Islet precursor cell (in vitro differentiated cells): ENCODE measurements at regions not wholly inside any gene's neighbourhood (a gene's known extent, or its start where the extent isn't known, plus 50 kb on each side); places are given as distances from the start of the nearest gene placed in this dataset.
A peak's percentile ranks its signal among the peaks of the same experiment; 100 is the strongest.

Experiments used
- DNase-seq: peaks from one replicate; pipeline ENCODE4 v3.0.0-alpha.2; 2018

GRCh38 chr9:20291201-20291600 lies 331.1 kb downstream of the MLLT3 start:
- no peak for DNase-seq

- DNase-seq = no peak
These were observed 332.0 kb downstream of the MLLT3 start for GRCh38 chr9:20290257-20290656.

GRCh38 chr9:20289423-20290010 lies 332.8 kb downstream of the MLLT3 start:
- DNase-seq = no peak

GRCh38 chr9:20286969-20287368 lies 335.3 kb downstream of the MLLT3 start:
- DNase-seq = no peak

GRCh38 chr9:20286154-20286700 lies 336.1 kb downstream of the MLLT3 start:
- no peak for DNase-seq

- no peak for DNase-seq
These were observed 337.6 kb downstream of the MLLT3 start for GRCh38 chr9:20284601-20285289.

GRCh38 chr9:20280330-20280729 lies 342.0 kb downstream of the MLLT3 start:
- no peak for DNase-seq

- DNase-seq = no peak
These were observed 345.5 kb downstream of the MLLT3 start for GRCh38 chr9:20276762-20277161.

- no peak for DNase-seq
These were observed 350.6 kb downstream of the MLLT3 start for GRCh38 chr9:20271723-20272122.

GRCh38 chr9:20271096-20271495 lies 351.2 kb downstream of the MLLT3 start:
- DNase-seq = no peak

- DNase-seq = no peak
These were observed 352.1 kb downstream of the MLLT3 start for GRCh38 chr9:20270161-20270560.

GRCh38 chr9:20269620-20270019 lies 352.7 kb downstream of the MLLT3 start:
- no peak for DNase-seq

GRCh38 chr9:20264896-20265295 lies 357.4 kb downstream of the MLLT3 start:
- DNase-seq = no peak

GRCh38 chr9:20262611-20263010 lies 359.7 kb downstream of the MLLT3 start:
- DNase-seq = no peak

- no peak for DNase-seq
These were observed 365.9 kb downstream of the MLLT3 start for GRCh38 chr9:20256284-20256948.

- DNase-seq = no peak
These were observed 367.2 kb downstream of the MLLT3 start for GRCh38 chr9:20255052-20255451.

- DNase-seq = no peak
These were observed 368.7 kb downstream of the MLLT3 start for GRCh38 chr9:20253635-20254034.

GRCh38 chr9:20252778-20253177 lies 369.5 kb downstream of the MLLT3 start:
- no peak for DNase-seq

- no peak for DNase-seq
These were observed 371.5 kb downstream of the MLLT3 start for GRCh38 chr9:20250791-20251190.

- DNase-seq = no peak
These were observed 378.0 kb downstream of the MLLT3 start for GRCh38 chr9:20244271-20244670.

- peak; percentile 62 for DNase-seq
These were observed 378.5 kb downstream of the MLLT3 start for GRCh38 chr9:20243841-20244240.

- DNase-seq = no peak
These were observed 379.6 kb downstream of the MLLT3 start for GRCh38 chr9:20242510-20243189.

- no peak for DNase-seq
These were observed 381.8 kb downstream of the MLLT3 start for GRCh38 chr9:20240498-20240897.

GRCh38 chr9:20238921-20239320 lies 383.4 kb downstream of the MLLT3 start:
- no peak for DNase-seq
